Epithelial cell of esophagus (primary cell): ENCODE measurements at regions not wholly inside any gene's neighbourhood (a gene's known extent, or its start where the extent isn't known, plus 50 kb on each side); places are given as distances from the start of the nearest gene placed in this dataset.

Experiments
- DNase-seq: peaks from one replicate; pipeline ENCODE4 v3.0.0; 2010; ENCODE audit warnings: low read depth
- H3K4me3 ChIP-seq: 2 replicates; pipeline ENCODE4 v1.5.1; 2011; ENCODE audit warnings: mild to moderate bottlenecking, low read length, control low read depth
- CTCF ChIP-seq: IDR thresholded peaks from 2 replicates; pipeline ENCODE4 v1.5.1; 2011; ENCODE audit warnings: low read depth, mild to moderate bottlenecking, low read length, control low read depth, inconsistent platforms; ENCODE audit not compliant: insufficient read depth; ENCODE audit errors: missing control alignments

- no peak overlapping the region for H3K4me3 ChIP-seq
- no peak for DNase-seq
- no peak for TF ChIP-seq CTCF
Observed at GRCh38 chr1:234718496-234719453, 108.8 kb upstream of the IRF2BP2 start.

GRCh38 chr1:234716908-234717375, 107.0 kb upstream of the IRF2BP2 start:
- no peak for DNase-seq
- TF ChIP-seq CTCF, result no peak
- no peak overlapping the region for H3K4me3 ChIP-seq

GRCh38 chr1:234715252-234716014, 105.5 kb upstream of the IRF2BP2 start:
- DNase-seq, result no peak
- no peak for TF ChIP-seq CTCF
- H3K4me3 ChIP-seq, result no peak overlapping the region

- H3K4me3 ChIP-seq, result no peak overlapping the region
- no peak for DNase-seq
- no peak for TF ChIP-seq CTCF
Observed at GRCh38 chr1:234713859-234714258, 103.9 kb upstream of the IRF2BP2 start.

GRCh38 chr1:234713440-234713839, 103.5 kb upstream of the IRF2BP2 start:
- H3K4me3 ChIP-seq, result no peak overlapping the region
- TF ChIP-seq CTCF, result no peak
- no peak for DNase-seq

GRCh38 chr1:234712891-234713305, 102.9 kb upstream of the IRF2BP2 start:
- no peak for TF ChIP-seq CTCF
- DNase-seq, result no peak
- no peak overlapping the region for H3K4me3 ChIP-seq
